ENCODE measurements at regions not wholly inside any gene's neighbourhood (a gene's known extent, or its start where the extent isn't known, plus 50 kb on each side); places are given as distances from the start of the nearest gene placed in this dataset.

- TF ChIP-seq, protein P1, sequence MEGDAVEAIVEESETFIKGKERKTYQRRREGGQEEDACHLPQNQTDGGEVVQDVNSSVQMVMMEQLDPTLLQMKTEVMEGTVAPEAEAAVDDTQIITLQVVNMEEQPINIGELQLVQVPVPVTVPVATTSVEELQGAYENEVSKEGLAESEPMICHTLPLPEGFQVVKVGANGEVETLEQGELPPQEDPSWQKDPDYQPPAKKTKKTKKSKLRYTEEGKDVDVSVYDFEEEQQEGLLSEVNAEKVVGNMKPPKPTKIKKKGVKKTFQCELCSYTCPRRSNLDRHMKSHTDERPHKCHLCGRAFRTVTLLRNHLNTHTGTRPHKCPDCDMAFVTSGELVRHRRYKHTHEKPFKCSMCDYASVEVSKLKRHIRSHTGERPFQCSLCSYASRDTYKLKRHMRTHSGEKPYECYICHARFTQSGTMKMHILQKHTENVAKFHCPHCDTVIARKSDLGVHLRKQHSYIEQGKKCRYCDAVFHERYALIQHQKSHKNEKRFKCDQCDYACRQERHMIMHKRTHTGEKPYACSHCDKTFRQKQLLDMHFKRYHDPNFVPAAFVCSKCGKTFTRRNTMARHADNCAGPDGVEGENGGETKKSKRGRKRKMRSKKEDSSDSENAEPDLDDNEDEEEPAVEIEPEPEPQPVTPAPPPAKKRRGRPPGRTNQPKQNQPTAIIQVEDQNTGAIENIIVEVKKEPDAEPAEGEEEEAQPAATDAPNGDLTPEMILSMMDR (IDR thresholded peaks at IDR 0.05), result no peak
- TF ChIP-seq HMGXB4 (CRISPR knock-in tag; IDR thresholded peaks at IDR 0.05) (no peak), NR2C2 (CRISPR knock-in tag; IDR thresholded peaks at IDR 0.05) (no peak)
Observed at GRCh38 chr16:9195287-9195686, 103.8 kb downstream of the HAPSTR1 start.

All from WTC11 (cell line).